ENCODE measurements at regions not wholly inside any gene's neighbourhood (a gene's known extent, or its start where the extent isn't known, plus 50 kb on each side); places are given as distances from the start of the nearest gene placed in this dataset.

DNA sequence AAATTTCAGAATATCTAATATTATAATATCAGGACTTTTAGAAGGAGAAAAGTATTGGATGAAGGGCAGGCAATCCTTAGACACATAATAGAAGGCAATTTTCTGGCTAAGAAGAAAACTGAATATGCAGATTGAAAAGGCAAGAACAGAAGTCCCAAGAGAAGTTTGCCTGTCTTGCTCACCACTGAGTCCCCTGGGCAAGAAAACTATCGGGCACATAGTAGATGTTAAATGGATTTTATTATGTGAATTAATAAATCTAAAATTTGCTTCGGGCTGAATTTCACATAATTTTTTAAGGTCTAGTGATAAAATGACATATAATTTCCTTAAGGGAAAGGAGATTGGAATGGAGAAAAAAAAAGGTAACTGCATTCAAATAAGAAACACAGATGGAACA lies 380.9 kb upstream of the GRM3 start:
- Histone ChIP-seq H3K9me3 (no peaks in the 10 kb centered on the region), H3K27me3 (no peaks in the 10 kb centered on the region), H3K36me3 (no peaks in the 10 kb centered on the region), H3K27ac (no peak overlapping the region), H3K4me1 (no peaks in the 10 kb centered on the region), H3K4me3 (no peak overlapping the region)
- TF ChIP-seq POLR2A (IDR thresholded peaks at IDR 0.05): no peak
- TF ChIP-seq EP300 (IDR thresholded peaks at IDR 0.05): no peak
- TF ChIP-seq, protein P1, sequence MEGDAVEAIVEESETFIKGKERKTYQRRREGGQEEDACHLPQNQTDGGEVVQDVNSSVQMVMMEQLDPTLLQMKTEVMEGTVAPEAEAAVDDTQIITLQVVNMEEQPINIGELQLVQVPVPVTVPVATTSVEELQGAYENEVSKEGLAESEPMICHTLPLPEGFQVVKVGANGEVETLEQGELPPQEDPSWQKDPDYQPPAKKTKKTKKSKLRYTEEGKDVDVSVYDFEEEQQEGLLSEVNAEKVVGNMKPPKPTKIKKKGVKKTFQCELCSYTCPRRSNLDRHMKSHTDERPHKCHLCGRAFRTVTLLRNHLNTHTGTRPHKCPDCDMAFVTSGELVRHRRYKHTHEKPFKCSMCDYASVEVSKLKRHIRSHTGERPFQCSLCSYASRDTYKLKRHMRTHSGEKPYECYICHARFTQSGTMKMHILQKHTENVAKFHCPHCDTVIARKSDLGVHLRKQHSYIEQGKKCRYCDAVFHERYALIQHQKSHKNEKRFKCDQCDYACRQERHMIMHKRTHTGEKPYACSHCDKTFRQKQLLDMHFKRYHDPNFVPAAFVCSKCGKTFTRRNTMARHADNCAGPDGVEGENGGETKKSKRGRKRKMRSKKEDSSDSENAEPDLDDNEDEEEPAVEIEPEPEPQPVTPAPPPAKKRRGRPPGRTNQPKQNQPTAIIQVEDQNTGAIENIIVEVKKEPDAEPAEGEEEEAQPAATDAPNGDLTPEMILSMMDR (IDR thresholded peaks at IDR 0.05): no peak
- TF ChIP-seq POLR2AphosphoS5 (IDR thresholded peaks at IDR 0.05): no peak
- 91 to 99% methylated on average over 2 of the region's 2 CpGs for WGBS, 2 donors
- ATAC-seq (ENCODE audit: low FRiP score in 2 of 2) (no peak), DNase-seq (no peak)

DNA sequence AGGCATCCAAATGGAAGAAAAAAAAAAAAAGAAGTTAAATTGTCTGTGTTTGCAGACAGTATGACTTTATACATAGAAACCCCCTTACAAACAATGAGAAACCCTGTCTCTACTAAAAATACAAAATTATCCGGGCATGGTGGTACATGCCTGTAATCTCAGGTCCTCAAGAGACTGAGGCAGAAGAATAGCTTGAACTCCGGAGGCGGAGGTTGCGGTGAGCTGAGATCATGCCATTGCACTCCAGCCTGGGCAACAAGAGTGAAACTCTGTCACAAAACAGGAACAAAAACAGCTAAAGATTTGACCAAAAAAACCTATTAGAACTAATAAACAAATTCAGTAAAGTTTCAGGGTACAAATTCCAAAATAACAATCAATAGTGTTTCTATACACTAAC lies 385.8 kb upstream of the GRM3 start:
- H3K36me3 ChIP-seq: no peaks in the 10 kb centered on the region
- 92 to 97% methylated on average over 4 of the region's 4 CpGs for WGBS, 2 donors
- ATAC-seq (ENCODE audit: low FRiP score in 2 of 2) (no peak), DNase-seq (no peak)
- H3K27ac ChIP-seq: no peak overlapping the region
- H3K4me1 ChIP-seq: no peaks in the 10 kb centered on the region
- H3K4me3 ChIP-seq: no peak overlapping the region
- H3K27me3 ChIP-seq: no peaks in the 10 kb centered on the region
- TF ChIP-seq POLR2A (IDR thresholded peaks at IDR 0.05) (no peak), POLR2AphosphoS5 (IDR thresholded peaks at IDR 0.05) (no peak), EP300 (IDR thresholded peaks at IDR 0.05) (no peak)
- TF ChIP-seq, protein P1 (IDR thresholded peaks at IDR 0.05): no peak
- H3K9me3 ChIP-seq: no peaks in the 10 kb centered on the region

DNA sequence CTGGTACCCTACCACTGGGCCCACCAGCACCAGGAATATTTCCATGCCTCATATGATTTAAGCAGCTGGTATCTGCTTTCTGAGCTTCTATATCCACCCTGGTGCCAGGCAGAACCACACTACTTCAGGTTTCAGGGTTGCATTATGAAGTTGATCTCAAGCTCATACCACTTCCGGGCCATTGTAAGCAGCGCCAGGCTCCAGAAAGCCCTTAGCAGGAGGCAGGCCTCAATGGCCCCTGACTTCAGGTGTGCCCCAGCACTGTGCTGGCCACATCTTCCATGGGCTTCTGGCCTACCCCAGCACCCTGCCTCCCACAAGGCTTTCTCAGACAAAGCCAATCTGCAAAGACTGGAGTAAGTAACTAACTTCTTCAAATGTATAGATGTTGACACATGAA lies 391.3 kb upstream of the GRM3 start:
- ATAC-seq (ENCODE audit: low FRiP score in 2 of 2) (no peak), DNase-seq (no peak)
- H3K27ac ChIP-seq: no peak overlapping the region
- no peaks in the 10 kb centered on the region for H3K36me3 ChIP-seq
- H3K9me3 ChIP-seq: no peaks in the 10 kb centered on the region
- 93% methylated on average over 2 of the region's 2 CpGs for WGBS, 2 donors
- no peaks in the 10 kb centered on the region for H3K27me3 ChIP-seq
- H3K4me1 ChIP-seq: no peaks in the 10 kb centered on the region
- no peak overlapping the region for H3K4me3 ChIP-seq
- no peak for TF ChIP-seq POLR2A (IDR thresholded peaks at IDR 0.05)
- TF ChIP-seq, protein P1 (IDR thresholded peaks at IDR 0.05): no peak
- no peak for TF ChIP-seq POLR2AphosphoS5 (IDR thresholded peaks at IDR 0.05)
- TF ChIP-seq EP300 (IDR thresholded peaks at IDR 0.05): no peak

DNA sequence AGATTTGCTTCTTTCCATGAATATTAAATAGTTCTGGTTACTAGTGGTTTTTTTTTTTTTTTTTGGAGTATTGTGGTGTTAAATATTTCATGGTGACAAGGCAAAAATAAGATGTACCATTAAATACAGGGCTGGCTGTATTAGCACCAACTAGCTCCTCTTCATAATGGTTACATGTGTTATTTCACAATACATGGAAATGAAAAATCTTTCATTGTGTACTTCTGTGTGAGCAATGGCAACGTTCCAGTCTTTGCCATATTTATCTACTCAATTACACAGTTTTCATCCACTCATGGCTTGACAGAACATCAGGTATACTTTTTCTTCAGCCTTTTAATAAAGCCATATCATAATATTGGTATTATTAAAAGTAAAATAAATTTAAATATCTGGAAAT lies 394.7 kb upstream of the GRM3 start:
- H3K27ac ChIP-seq: no peak overlapping the region
- no peaks in the 10 kb centered on the region for H3K36me3 ChIP-seq
- H3K9me3 ChIP-seq: no peaks in the 10 kb centered on the region
- TF ChIP-seq POLR2A (IDR thresholded peaks at IDR 0.05) (no peak), POLR2AphosphoS5 (IDR thresholded peaks at IDR 0.05) (no peak), EP300 (IDR thresholded peaks at IDR 0.05) (no peak)
- TF ChIP-seq, protein P1 (IDR thresholded peaks at IDR 0.05): no peak
- ATAC-seq (ENCODE audit: low FRiP score in 2 of 2) (no peak), DNase-seq (no peak)
- no peaks in the 10 kb centered on the region for H3K4me1 ChIP-seq
- H3K4me3 ChIP-seq: no peak overlapping the region
- WGBS, 2 donors: 34 to 45% methylated on average over 1 of the region's 1 CpG
- no peaks in the 10 kb centered on the region for H3K27me3 ChIP-seq

DNA sequence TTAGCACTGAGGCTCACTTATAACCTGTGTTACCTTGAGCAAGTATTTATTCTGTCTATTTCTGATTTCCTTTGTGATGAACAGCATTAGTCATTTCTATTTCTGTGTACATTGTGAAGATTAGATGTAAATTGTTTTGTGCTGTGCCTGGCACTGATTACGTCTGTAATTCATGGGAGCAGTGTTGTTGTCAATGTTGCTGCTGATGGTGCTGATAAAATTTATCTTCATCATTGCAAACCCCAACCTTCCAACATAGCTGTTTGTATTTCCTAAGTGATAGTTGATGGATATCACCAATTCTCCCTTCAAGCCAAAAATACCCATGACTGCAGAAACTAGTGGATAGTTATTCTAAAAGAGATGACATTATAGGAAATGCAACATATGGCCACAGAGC lies 400.5 kb upstream of the GRM3 start:
- Histone ChIP-seq H3K9me3 (no peaks in the 10 kb centered on the region), H3K27me3 (no peaks in the 10 kb centered on the region), H3K27ac (no peak overlapping the region), H3K4me1 (no peaks in the 10 kb centered on the region), H3K36me3 (no peaks in the 10 kb centered on the region), H3K4me3 (no peak overlapping the region)
- 52 to 62% methylated on average over 1 of the region's 1 CpG for WGBS, 2 donors
- no peak for ATAC-seq (ENCODE audit: low FRiP score in 2 of 2)
- TF ChIP-seq, protein P1 (IDR thresholded peaks at IDR 0.05): no peak
- TF ChIP-seq EP300 (IDR thresholded peaks at IDR 0.05) (no peak), POLR2A (IDR thresholded peaks at IDR 0.05) (no peak), POLR2AphosphoS5 (IDR thresholded peaks at IDR 0.05) (no peak)
- DNase-seq: no peak
